Kidney glomerular epithelial cell (primary cell): ENCODE measurements at regions not wholly inside any gene's neighbourhood (a gene's known extent, or its start where the extent isn't known, plus 50 kb on each side); places are given as distances from the start of the nearest gene placed in this dataset.
A peak's percentile ranks its signal among the peaks of the same experiment; 100 is the strongest.
"Not testable (repeated sequence)": the region's sequence is repeated elsewhere in the genome, so short reads cannot be mapped to it uniquely, and the experiment has no call there.

ENCODE experiments used
- DNase-seq: peaks from one replicate; lab custom pipeline; 2025; lab: John Stamatoyannopoulos, UW

DNA sequence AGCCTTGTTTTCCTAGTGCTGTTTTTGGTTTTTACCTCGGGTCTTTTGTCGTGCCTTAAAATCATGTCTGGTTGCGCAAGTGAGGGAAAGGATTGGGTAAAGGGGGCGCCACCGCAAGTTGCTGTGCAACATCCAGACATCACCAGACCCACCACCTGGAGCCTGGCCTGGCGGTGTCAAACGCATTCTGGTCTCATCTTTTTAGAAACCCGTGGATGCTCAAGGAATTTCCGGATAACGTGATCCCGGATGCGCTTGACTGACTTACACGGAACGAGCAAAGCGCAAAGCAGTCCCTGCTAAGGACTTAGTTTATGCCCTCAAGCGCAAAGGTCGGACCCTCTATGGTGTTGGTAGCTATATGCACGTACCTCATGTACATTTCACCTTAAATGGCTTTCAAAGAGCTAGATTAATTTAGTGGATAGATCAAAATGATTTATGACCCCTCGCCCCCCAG lies 105.2 kb downstream of the OR2B2 start:
- no peak for DNase-seq

- DNase-seq = no peak
Observed at GRCh38 chr6:27805347-27805746, 106.8 kb downstream of the OR2B2 start.

- DNase-seq = no peak
Observed at GRCh38 chr6:27804851-27805250, 107.3 kb downstream of the OR2B2 start.

GRCh38 chr6:27800731-27801373 lies 111.3 kb downstream of the OR2B2 start:
- no peak for DNase-seq

DNA sequence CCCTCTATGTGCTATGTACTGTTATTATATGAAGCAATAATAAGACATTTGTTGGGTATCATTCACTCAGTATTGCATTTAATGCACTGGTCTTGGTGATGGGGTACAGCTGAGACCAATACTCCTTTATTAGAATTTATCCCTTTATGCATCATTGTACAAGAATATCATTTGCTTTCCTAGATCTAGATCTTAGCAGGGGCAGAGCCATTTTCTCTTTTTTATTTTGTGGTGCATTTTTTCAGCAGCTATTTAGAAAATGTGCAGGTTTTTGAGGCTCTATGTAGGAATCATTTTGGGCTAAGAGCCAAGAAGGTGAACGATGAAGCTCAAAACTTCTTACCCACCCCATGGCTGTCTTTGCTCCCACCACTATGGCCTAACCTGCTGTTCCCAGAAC lies 114.2 kb downstream of the OR2B2 start:
- no peak for DNase-seq

- DNase-seq = not testable (repeated sequence)
Observed at GRCh38 chr6:27796736-27797481, 115.3 kb downstream of the OR2B2 start.

- DNase-seq = peak; percentile 84
Observed at GRCh38 chr6:27795697-27796494, 116.3 kb downstream of the OR2B2 start.

- DNase-seq = peak; percentile 86
Observed at GRCh38 chr6:27791182-27791943, 120.8 kb downstream of the OR2B2 start.

DNA sequence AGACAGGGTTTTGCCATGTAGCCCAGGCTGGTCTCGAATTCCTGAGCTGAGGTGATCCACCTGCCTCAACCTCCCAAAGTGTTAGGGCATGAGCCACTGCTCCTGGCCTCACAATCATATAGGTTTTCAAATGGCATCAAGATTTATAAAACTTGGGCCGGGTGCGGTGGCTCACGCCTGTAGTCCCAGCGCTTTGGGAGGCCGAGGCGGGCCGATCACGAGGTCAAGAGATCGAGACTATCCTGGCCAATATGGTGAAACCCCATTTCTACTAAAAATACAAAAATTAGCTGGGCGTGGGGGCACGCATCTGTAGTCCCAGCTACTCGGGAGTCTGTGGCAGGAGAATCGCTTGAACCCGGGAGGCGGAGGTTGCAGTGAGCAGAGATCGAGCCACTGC lies 123.8 kb downstream of the OR2B2 start:
- not testable (repeated sequence) for DNase-seq

- DNase-seq = no peak
Observed at GRCh38 chr6:27786048-27786447, 126.1 kb downstream of the OR2B2 start.

GRCh38 chr6:27785294-27785693 lies 126.9 kb downstream of the OR2B2 start:
- DNase-seq = no peak

DNA sequence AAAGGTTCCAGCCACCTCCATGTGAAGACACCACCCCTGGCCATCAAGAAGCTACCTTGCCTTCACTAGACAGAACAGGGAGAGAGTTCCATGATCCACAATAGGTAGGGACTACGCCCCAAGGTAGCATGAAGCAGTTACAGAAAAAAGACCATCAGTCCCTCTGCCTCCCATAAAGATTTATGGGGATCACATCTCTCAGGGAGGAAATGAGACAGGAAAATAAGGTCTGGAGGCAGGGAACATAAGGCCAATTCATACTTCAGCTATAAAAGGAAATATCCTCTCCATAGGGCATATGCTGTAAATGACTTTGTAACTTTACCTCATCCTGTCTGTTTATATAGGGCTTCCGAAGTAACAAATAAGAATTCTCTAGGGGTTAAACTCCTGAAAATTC lies 129.4 kb downstream of the OR2B2 start:
- no peak for DNase-seq

GRCh38 chr6:27778625-27779417 lies 133.4 kb downstream of the OR2B2 start:
- no peak for DNase-seq

DNA sequence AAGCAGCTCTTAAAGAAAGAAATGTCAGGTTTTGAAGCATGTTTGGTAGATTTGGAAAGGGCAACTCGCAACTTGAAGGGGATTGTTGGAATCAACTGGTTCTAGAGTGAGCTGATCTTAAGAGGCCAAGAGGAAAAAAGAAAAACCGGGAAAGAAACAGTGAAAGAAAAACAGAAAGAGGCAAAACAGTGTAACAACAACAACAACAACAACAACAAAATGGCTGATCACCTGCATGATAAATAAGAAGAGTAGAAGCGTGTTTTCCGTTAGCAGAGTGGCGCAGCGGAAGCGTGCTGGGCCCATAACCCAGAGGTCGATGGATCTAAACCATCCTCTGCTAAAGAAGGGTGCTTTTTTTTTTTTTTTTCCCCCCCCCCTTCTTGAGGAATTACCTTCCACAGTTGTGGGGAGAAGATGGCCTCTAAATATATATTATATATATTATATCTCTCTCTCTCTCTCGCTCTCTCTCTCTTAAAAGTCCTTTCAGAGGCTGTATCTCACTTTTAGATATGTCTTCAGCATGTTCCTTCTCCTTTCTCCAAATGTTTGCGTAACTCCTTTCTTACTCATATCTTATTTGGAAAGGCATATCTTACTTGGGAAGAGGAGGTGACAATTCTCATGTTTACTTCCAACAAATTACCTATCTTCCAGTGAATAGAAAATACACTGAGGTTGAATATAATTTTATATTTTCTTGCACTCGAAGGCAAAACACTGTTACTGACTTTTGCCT lies 134.4 kb downstream of the OR2B2 start:
- no peak for DNase-seq

GRCh38 chr6:27777126-27777525 lies 135.1 kb downstream of the OR2B2 start:
- DNase-seq = no peak

DNA sequence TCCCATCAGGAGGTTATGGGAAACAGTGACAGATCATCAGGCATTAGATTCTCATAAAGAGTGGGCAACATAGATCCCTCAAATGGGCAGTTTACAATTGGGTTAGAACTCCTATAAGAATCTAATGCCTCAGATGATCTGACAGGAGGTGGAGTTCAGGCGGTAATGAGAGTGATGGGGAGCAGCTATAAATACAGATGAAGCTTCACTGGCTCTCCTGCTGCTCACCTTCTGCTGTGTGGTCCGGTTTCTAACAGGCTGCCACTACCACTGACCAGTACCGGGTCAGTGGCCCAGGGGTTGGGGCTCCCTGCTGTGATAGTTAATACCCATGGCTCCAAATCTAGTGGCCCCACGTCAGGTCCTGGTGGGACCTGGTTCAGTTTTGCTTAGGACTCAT lies 135.7 kb downstream of the OR2B2 start:
- DNase-seq = no peak

DNA sequence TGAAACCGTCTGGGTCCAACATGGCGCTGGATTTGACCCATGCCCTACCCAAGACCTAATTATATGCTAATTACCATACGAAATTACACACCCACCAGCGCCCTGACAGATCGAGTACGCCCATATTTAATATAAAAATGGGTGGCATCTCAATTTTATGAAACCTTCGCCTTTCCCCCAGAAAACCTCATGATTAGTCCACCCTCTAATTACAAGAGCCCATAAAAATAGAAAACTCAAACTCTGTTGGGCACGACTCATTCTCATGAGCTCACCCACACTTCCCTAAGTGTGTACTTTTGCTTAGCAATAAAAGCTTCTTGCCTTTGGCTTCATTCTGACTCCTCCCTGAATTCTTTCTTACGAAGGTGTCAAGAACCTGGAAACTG lies 136.4 kb downstream of the OR2B2 start:
- peak; percentile 7 for DNase-seq

DNA sequence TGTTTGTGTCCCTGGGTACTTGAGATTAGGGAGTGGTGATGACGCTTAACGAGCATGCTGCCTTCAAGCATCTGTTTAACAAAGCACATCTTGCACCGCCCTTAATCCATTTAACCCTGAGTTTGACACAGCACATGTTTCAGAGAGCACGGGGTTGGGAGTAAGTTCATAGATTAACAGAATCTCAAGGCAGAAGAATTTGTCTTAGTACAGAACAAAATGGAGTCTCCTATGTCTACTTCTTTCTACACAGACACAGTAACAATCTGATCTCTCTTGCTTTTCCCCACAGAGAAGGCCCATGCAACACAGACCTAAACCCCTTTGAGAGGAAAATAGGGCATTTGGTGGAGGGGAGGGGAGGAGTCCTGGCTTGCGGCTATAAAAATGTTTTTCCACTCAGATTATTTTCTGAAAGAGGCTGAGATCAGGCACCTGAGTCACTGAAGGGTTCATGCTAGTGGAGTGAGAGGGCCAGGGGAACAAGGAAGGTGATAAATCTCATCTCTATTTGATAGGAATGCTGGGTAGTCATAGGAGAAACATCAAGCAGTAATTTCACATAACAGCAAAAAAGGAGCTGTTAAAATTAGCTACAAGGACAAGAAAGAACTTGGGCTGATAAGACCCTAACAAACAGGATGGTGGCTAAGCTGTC lies 136.9 kb downstream of the OR2B2 start:
- DNase-seq = peak; percentile 35

GRCh38 chr6:27774264-27774600 lies 138.0 kb downstream of the OR2B2 start:
- DNase-seq = not testable (repeated sequence)
